Hematopoietic multipotent progenitor cell treated with erythropoietin and hydrocortisone succinate and interleukin-3 and kit ligand, for 17 days (in vitro differentiated cells): ENCODE measurements at regions not wholly inside any gene's neighbourhood (a gene's known extent, or its start where the extent isn't known, plus 50 kb on each side); places are given as distances from the start of the nearest gene placed in this dataset.

ENCODE experiments used
- DNase-seq: peaks from one replicate; pipeline ENCODE4 v3.0.0-alpha.2; 2015; ENCODE audit warnings: low spot score

DNA sequence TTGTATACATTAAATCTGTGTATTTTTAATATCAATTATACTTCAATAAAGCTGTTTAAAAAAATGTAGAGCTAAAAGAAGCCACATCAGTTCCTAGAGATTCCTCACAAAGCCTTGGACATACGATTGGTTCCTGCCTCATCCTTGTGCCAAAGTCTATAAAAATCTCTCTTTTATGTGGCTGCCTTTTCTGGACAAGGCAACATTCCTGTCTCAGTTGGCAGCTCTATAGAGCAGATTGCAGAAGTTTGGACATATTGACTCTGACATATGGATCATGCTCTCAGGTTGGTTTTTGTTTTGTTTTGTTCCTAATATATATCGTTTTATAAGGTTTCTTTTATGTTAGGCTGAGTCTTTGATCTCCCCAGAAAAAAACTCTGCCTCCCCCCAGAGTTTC, 148.9 kb downstream of the MAFB start:
- DNase-seq = no peak

DNA sequence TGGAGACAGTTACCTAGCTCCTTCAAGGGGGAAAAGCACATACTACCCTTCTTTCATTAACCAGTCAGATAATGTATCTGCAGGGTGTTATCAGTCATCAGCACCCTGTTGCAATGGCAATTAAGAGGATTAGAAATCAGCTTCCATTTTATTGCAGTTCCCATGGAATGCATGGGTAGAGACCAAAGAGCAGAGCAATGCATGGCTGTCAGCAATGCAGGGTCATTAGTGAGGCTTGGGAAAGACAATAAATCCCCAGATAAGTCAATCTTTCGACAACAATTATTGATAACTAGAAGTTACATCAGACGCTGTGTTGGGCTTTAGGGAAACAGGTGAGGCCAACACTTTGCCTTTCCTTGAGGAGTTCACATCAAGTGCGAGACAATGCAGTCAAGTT, 150.9 kb downstream of the MAFB start:
- DNase-seq = no peak

DNA sequence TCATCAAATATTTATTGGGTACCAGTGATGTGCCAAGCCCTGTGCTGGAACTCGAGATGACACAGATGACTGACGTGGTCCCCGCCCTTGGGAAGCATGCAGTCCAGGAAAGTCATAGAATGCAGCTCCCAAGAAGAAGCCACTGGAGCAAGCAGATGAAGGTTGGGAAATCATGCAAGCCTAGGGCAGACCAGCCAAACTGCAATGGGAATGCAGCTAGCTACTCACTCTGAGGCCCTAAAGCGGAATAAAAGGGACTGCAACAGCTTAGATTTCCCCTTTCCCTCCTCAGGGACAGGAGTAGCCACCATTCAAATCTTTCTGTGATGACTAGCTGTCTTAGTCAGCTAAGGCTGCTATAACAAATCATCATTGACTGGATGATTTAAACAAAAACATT, 152.2 kb downstream of the MAFB start:
- DNase-seq = no peak

DNA sequence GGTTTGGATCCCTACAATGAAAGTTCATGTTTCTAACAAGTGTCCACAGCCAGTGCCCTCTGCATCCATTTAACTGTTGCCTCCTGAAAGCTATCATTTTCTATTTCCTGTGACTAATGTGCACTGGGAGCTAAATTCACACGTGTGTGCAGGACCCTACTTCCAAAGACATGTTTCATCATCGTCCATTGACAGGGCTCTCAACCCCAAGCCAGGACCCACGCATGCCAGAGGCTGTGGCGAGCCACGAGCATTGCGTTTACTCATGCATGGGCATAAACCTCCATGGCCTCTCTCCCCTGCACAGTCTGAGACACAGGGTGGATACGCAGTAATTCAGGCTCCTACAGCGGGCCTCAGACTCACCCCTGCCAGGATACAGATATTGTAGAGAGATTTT, 153.2 kb downstream of the MAFB start:
- DNase-seq = no peak

DNA sequence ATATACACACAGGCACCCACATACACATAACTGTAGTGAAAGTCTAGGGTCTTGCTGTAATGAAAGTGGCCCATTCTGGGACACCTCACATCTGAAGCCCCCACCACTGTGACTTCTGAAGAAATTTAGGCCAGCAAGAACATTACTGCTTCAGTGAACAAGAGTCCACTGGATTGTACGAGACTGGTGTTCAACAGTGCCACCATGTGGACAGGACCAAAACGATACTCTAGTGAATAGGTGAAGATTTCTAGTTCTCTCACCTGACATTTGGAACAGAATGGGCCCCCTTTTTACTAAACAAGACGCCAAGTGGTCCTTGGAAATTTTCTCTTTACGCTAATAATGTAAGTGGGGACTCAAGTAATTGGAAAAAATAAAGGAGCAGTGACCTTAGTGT, 156.9 kb downstream of the MAFB start:
- no peak for DNase-seq

DNA sequence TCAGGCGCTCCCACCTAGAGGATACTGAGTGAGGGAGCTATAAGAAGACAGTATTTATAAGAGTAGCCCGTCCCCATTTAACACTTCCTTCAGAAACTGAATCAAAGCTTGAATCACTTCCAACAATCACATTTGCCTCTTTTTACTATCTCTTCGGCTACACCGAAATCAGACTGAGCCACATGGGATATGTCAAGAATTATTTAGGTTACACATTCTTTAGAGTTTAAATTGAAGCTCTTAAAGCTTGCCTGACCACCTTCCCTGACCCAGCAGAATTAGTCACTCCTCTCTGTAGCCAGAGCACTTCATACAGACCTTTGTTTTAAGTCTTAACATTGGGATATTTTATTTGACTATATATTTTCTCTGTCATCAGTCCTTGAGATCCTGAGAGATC, 163.7 kb downstream of the MAFB start:
- no peak for DNase-seq

DNA sequence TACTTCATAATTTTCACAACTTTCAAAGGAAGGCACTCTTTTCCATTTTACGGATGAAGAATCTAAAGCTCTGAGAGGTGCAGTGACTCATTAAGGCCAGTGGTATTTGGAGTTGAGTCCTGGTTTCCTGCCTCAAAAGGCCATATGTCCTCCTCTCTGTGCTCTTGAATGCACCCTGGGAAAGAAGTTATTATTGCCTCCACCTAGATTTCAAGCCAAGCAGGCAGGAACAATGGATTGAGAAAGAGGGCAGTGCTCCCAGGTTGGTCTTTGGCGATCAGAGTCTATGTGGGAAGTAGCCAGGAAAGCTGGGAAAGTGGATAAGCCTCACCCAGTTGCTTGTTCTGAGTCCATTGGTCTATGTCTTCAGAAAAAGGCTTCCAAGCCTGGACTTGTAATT, 165.0 kb downstream of the MAFB start:
- DNase-seq = no peak

DNA sequence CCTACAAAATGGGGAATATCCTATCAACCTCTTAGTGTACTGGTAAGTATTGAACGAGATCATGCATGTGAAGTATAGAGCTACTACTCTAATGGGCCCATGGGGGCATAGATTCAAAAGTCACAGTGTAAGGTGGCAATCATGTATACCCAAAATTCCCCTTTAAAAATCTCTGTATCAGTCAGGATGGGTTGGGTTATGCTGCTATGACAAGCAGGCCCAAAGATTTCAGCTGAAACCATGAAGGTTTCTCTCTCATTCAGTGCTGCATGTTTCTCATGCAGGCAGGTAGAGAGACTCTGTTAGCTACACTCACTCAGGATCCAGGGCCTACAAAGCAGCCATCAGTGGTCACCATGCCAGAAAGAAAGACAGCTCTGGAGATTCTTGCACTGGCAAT, 166.6 kb downstream of the MAFB start:
- no peak for DNase-seq

DNA sequence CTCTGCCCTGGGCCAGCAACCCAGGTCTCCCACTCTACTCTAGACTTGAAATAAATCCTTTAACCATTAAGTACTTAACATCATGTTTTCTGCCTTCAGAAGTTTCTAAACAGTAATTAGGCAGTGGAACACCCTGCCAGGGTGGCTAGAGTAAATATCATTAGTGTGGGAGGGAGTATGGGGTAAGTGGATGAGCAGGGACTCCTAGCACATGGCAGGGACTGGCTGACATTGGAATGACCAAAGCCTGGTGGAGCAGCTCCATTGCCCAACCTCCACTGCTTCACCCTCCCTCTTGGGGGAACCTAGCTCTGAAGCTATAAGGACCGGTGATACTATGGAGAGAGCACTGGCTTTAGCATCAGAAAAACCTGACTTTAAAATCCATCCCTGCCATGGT, 167.1 kb downstream of the MAFB start:
- no peak for DNase-seq

DNA sequence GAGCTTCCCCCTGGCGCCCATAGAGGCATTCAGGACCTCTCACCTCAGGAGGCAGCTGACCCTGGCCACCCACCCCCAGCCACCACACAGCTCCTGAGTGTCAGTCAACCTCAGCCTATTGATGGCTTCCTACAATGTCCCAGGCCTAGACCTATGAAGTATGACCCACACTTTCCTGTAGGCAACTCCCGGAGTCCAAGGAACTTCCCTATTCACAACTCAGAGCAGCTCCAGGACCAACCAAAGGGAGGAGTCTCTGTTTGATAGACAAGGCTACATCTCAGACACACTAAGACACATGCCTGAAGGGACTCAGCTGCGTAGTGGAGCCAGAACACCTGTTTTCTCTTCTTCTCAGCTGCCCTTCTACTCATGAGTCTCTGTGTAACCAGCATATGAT, 169.1 kb downstream of the MAFB start:
- no peak for DNase-seq

DNA sequence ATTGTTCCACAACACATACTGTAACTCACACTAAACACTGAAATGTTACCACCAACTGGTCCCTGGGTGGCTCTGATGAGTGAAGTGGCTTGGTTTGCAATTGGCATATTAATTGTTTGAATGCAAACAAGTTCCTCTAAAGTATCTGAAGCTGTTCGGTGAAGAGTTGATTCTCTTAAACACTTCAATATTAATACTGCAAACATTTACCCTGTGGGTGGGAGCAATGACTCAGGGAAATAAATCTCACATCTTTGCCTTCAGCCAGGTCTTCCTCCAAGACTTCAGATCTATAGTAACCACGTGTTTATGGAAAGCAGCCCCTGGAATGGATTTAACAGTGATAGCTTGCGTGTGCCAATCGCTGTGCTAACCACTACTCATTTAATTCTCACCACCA, 176.0 kb downstream of the MAFB start:
- no peak for DNase-seq

DNA sequence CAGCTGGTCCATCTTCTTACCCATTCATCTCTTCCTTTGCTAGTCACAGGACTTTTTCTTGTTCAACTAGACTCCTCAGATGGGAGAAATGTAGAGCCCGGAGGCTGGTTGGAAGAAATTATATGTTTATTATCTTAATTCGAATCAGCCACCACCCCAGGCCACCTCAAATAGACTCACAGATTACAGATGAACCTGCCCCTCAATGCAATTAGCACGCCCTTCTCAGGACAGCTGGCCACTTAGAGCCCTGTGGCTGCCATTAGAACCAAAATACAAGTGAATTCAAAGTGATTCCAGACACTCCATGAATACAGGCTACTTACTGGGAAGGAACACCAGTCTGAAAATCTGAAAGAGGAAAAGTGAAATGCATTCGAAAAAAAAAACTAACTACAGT, 176.4 kb downstream of the MAFB start:
- no peak for DNase-seq

DNA sequence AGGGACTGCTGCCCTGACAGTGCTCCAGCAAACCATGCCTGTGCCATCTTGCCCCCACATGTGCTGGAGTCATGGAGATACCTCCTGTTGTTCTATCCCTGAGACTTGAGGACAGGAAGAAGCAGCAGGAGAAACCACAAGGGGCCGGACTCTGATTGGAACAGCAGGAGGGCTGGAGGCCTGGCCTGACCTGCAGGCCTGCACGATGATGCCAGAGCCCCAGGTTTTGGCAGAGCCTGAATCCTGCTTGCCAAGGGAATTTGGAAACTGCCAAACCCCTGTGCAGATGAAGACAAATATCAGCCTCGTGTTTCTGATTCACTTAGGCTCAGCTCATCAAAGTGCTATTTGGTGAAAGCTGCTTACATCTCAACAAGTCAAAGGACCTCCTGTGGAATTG, 177.6 kb downstream of the MAFB start:
- no peak for DNase-seq

DNA sequence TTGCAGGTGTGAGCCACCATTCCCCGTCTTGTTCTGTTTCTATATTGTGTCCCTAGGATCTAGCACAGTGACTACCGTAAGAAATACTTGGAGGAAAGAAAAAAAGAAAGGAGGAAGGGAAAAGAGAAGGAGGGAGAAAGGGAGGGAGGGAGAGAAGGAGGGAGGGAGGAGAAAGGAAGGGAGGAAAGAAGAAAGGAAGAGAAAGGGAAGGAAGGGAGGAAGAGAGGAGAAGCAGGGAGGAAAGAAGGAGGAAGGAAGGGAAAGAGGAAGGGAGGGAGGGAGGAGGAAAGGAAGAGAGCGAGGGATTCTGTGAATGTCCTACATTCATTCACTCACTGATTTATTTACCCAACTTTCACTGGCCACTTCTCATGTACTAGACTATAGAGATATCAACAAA, 178.4 kb downstream of the MAFB start:
- no peak for DNase-seq

DNA sequence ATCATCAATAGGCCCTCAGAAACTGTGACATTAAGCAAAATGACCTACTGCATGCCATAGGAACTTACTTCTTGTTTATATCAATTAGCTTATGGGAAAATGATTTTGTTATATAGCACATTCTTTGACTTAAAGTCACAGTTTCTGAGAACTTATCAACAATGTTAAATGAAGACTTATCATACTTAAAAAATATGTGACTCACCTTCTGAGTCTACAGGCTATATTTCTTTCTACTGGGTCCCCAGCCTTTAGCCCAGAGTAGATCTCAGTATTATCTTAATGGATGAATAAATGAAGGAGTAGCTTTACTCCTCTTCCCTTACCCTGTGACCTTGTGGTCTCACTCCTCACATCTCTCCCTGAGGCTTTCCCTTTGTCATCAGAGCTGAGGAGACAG, 180.2 kb downstream of the MAFB start:
- no peak for DNase-seq

DNA sequence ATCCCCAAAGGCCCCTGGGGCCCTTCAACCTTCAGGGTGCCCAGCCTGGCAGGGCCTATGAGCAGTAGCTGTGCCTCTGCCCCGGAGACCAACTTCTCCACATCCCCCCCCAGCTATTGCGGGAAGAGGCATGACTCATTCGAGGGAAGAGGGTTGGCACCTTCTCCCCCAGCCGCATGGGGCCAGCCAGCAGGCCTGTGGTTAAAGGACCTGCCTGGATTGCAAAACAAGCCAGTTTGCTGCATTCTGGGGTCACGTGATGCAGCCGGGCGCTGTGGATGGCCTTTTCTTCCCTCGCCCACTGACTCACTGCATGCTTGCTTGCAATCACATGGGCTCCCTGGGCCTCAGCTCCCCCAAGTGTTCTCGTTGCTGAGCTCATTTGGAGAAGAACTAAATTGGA, 182.5 kb downstream of the MAFB start:
- no peak for DNase-seq

DNA sequence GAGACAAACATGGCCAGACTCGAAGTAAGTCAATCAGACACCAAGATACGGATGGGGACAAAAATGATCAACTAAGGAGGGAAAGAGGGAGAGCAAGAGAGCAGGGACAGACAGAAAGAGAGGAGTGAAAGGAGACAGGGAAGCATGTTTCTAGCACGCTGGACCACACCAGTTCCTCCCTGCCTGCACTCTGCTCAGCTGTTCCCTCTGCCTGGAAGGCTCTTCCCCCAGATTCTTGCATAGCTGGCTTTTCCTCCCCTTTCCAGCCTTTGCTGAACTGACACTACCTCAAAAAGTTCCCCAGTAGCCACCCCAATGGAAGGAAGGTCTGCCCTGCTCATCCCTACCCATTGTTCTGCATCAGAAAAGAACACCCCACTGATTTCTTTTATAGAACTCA, 185.9 kb downstream of the MAFB start:
- DNase-seq = no peak

DNA sequence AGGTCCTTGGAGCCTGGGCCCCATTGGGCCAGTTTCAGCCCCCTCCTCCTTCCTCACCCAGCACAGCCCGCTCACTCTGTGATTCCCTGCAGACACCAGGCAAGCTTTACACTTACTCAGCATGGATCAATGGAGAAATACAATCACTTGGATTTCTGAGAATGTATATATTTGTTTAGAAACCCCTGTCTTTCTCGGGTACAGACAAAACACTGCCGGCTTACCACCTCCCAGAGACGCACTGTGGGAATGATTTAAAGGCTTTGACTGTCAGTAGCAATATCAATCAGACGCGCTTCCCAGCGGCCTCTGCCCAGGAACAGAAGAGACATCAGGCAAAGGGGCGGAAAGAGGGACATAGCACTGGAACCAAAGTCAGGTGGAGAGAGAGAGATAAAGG, 186.5 kb downstream of the MAFB start:
- no peak for DNase-seq

DNA sequence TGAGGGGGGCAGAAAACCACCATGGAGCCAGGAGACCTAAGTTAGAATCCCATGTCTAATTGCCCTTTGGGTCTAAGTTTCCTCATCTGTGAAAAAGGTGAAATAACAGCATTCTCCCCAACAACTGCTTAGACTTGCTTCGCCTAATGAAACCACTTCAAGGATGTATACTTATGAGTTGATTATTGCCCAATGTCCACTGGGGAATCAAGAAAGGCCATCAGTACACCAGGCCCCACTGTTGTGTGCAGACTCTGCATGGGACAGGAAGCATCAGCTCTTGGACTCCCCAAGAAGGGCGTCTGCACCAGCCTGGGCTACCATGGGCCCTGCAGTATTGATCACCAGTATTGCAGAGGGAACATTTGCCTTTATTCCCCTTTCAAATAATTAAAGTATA, 189.6 kb downstream of the MAFB start:
- no peak for DNase-seq

DNA sequence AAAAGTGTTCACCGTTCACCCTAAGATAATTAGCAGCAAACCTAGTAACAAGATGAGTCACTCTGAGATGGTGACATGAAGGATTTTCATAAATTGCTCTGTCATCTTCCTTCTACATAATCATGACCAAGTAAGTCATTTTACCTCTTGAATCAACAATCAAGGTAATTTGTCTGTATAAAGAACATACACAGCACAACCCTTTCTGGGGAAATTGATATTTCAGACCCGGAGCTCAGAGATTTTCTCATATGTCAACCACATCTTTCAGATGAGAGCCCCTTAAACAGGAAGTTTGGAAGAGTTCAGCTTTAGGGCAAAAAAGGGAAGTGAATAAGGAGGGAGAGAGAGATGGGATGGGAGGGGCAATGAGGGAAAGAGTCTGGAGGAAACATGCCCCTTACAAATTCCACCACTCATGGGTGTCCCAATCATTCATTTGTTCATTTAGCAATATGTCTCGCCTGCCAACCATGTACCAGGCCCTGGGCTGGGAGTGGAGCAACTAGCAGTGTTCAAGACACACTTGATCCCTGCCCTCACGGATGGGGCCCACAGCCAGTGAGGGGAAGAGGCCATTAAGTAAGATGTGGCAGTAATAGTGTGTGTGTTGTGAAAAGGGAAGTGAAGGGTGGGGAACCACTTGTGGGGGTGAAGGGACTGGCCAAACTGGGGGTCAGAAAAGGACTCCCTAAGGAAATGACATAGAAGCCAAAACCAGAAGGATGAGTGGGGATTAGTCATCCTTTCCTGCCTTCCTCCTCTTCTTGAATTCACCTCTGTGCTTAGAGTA, 190.9 kb downstream of the MAFB start:
- no peak for DNase-seq

DNA sequence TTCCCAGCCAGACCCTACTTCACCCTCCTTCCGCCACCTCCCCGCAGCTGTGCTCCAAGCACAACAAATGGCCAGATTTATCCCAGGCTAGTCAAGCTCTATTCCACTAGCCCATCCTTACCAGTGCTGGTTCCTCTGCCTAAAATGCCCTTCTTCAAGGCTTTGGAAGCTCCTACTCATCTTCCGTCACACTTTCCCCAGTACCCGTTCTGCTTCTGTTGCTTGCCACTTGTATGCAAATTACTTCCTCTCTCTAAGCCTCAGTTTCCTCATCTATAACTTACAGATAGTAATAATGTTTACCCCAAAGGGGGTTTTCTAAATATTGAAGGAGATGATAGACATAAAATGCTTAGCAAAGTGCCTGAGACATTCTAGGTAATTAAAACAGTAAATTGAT, 193.1 kb downstream of the MAFB start:
- no peak for DNase-seq

DNA sequence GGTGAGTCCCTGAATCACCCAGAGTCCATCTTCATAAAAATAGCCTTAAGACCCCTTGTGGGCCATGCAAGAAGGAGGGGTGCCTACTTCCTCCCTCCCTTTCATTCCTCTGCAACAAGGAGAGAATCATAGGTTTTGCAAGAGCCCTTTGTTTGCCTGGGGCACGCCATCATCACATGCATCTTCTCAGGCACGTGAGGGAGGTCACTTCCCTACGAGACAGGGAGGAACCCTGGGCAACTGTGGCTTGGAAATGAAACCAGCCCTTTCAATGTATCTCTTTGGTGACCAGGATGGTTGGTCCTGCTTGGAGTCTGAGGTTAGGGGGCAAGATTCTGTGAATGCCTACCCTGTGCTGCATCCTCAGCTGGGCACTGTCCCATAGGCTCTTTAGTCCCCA, 194.8 kb downstream of the MAFB start:
- DNase-seq = no peak

DNA sequence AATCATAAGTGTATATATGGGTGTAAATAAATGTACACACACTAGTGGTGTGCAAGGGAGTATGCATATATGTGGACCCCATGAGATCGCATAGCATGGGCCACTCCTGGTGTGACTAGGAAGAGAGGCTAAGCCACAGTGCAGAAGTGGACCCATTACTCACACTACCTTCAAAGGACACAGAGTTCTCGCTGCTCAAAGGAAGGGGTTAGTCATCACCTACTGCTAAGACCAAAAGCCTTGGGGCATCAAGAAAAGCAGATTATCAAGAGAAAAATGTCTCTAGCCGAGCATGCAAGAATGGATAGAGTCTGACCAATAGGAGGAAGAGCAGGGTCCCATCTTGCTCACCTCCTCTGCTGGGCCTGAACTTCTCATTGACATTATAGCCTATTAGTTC, 195.5 kb downstream of the MAFB start:
- DNase-seq = no peak

DNA sequence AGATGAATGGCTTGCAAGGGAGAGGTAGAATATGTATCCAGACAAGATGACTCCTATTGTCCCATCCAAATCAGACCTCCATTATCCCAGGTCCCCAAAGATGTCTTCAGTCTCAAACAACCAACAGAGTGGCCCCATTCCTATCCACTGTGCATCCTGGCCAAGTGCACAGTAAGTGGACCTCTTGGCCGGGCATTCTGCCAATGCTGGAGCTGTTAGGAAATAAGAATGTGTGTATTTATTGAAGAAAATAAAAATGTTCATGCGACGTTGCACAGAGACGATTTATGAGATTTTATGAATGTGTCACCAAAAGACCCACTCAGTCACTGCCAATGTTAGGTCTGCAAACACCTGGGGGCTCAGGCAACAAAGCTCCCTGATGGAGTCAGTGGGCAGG, 196.0 kb downstream of the MAFB start:
- DNase-seq = no peak
